GM12878 (cell line): ENCODE measurements at regions not wholly inside any gene's neighbourhood (a gene's known extent, or its start where the extent isn't known, plus 50 kb on each side); places are given as distances from the start of the nearest gene placed in this dataset.

Source experiments
- ATAC-seq: fragments of 200-7000 bp; cut with Tn5 transposase; 3 replicates; pipeline ENCODE4 v1.9.1; 2020; ENCODE audit warnings: mild to moderate bottlenecking, moderate library complexity
- BruUV-seq: library from RNA; stranded (reverse); fragments of 400-500 nt; replicated peaks from 2 replicates; lab custom pipeline; 2021; lab: Mats Ljungman, UMichigan
- CTCF ChIA-PET: fragments of 300-600 bp; sonication (Branson Sonifier 250); formaldehyde crosslinking; extraction: SDS; loops from one replicate; lab custom pipeline; 2021; ENCODE audit warnings: inconsistent platforms; lab: Yijun Ruan, JAX
- POLR2A ChIA-PET: fragments of 350-600 bp; formaldehyde crosslinking; extraction: SDS; loops from one replicate; lab custom pipeline; 2021; ENCODE audit warnings: inconsistent platforms; lab: Charles Lee
- RAD21 ChIA-PET: fragments of 300-600 bp; sonication (Branson Sonifier 250); formaldehyde crosslinking; loops from one replicate; lab custom pipeline; 2023; ENCODE audit warnings: antibody characterized with exemption; ENCODE audit not compliant: unreplicated experiment; lab: Charles Lee
- SMC1A ChIA-PET: fragments of 300-600 bp; sonication (Branson Sonifier 250); formaldehyde crosslinking; loops from one replicate; lab custom pipeline; 2023; ENCODE audit not compliant: unreplicated experiment, uncharacterized antibody; lab: Charles Lee
- DNase-seq: peaks from one replicate; pipeline ENCODE4 v3.0.0-alpha.2; 2011; ENCODE audit warnings: low read depth, low spot score
- FAIRE-seq: peaks from 3 replicates; lab custom pipeline; 2011; peaks lifted over from hg19 to GRCh38; lab: Jason Lieb, UNC
- H2AFZ ChIP-seq: 2 replicates; pipeline ENCODE4 v1.6.0; 2011; ENCODE audit warnings: low read depth, low read length, control low read depth; ENCODE audit not compliant: control insufficient read depth
- H3K27ac ChIP-seq: 2 replicates; pipeline ENCODE4 v1.5.1; 2011; ENCODE audit warnings: control low read depth; ENCODE audit not compliant: control insufficient read depth, insufficient read depth
- H3K27me3 ChIP-seq, 2 experiments: replicated peaks in 1 of 2; 2 replicates each; pipeline versions ENCODE4 v1.6.0 to v1.6.1; 2011; ENCODE audit warnings: low read length in 1 of 2; ENCODE audit not compliant: control insufficient read depth in 2 of 2, insufficient read depth in 2 of 2
- H3K36me3 ChIP-seq, 2 experiments: 2 replicates each; pipeline ENCODE4 v1.5.1; 2011; ENCODE audit warnings: low read length in 1 of 2; ENCODE audit not compliant: control insufficient read depth in 2 of 2, insufficient read depth in 2 of 2
- H3K4me1 ChIP-seq: 2 replicates; pipeline ENCODE4 v1.6.1; 2011; ENCODE audit warnings: mild to moderate bottlenecking, low read length, moderate library complexity, mixed read lengths; ENCODE audit not compliant: control insufficient read depth, insufficient read depth
- H3K4me2 ChIP-seq: 2 replicates; pipeline ENCODE4 v1.6.0; 2011; ENCODE audit warnings: control low read depth; ENCODE audit not compliant: control insufficient read depth, insufficient read depth
- H3K4me3 ChIP-seq: fragments of 200-600 bp; sonication (generic); 2 replicates; pipeline ENCODE4 v1.5.1; 2016
- H3K79me2 ChIP-seq: 2 replicates; pipeline ENCODE4 v1.6.0; 2011; ENCODE audit warnings: low read length; ENCODE audit not compliant: control insufficient read depth, insufficient read depth
- H3K9ac ChIP-seq: 2 replicates; pipeline ENCODE4 v1.8.0; 2011; ENCODE audit warnings: low read length, control low read depth, mixed read lengths; ENCODE audit not compliant: control insufficient read depth, insufficient read depth
- H3K9me3 ChIP-seq: replicated peaks from 3 replicates; pipeline ENCODE4 v1.5.1; 2011; ENCODE audit warnings: mild to moderate bottlenecking, low read length; ENCODE audit not compliant: control insufficient read depth, insufficient read depth
- H4K20me1 ChIP-seq: 2 replicates; pipeline ENCODE4 v1.6.0; 2011; ENCODE audit not compliant: control insufficient read depth, insufficient read depth
- BACH1 ChIP-seq: fragments of 450-650 bp; IDR thresholded peaks from 2 replicates; pipeline ENCODE4 v1.6.1; 2017; ENCODE audit warnings: mild to moderate bottlenecking, borderline replicate concordance
- BHLHE40 ChIP-seq, 2 experiments: fragments of 450-650 bp in 1 of 2; IDR thresholded peaks; 2 replicates each; pipeline ENCODE4 v1.6.1; 2011 to 2017; ENCODE audit warnings: low read depth in 2 of 2, borderline replicate concordance in 1 of 2, improper control_type of control experiment in 1 of 2, low read length in 1 of 2, mild to moderate bottlenecking in 1 of 2
- CBX3 ChIP-seq: fragments of 200-600 bp; sonication (generic); IDR thresholded peaks from 2 replicates; pipeline ENCODE4 v1.6.1; 2016; ENCODE audit warnings: low read depth, borderline replicate concordance
- CBX5 ChIP-seq: sonication (generic); IDR thresholded peaks from 2 replicates; pipeline ENCODE4 v1.6.1; 2016; ENCODE audit warnings: low read depth, moderate library complexity, mild to moderate bottlenecking, inconsistent platforms
- IRF4 ChIP-seq: IDR thresholded peaks from 2 replicates; pipeline ENCODE4 v1.6.1; 2011; ENCODE audit warnings: low read depth, low read length
- NFIC ChIP-seq: IDR thresholded peaks from 2 replicates; pipeline ENCODE4 v1.6.1; 2012; ENCODE audit warnings: low read depth, mild to moderate bottlenecking, inconsistent platforms, low read length, moderate library complexity
- POLR2AphosphoS5 ChIP-seq: IDR thresholded peaks from 2 replicates; pipeline ENCODE4 v1.6.1; 2011; ENCODE audit warnings: mild to moderate bottlenecking, low read length, inconsistent platforms
- PRDM15 ChIP-seq: fragments of 450-650 bp; formaldehyde crosslinking; IDR thresholded peaks from 2 replicates; pipeline ENCODE4 v1.4.0; 2020; ENCODE audit warnings: mild to moderate bottlenecking, moderate library complexity
- SIX5 ChIP-seq: IDR thresholded peaks from 2 replicates; pipeline ENCODE4 v1.6.1; 2011; ENCODE audit warnings: mild to moderate bottlenecking, low read depth, low read length, moderate library complexity; ENCODE audit not compliant: severe bottlenecking
- SMARCA5 ChIP-seq: fragments of 450-650 bp; IDR thresholded peaks from 2 replicates; pipeline ENCODE4 v1.6.1; 2017; ENCODE audit warnings: mild to moderate bottlenecking
- TARDBP ChIP-seq: IDR thresholded peaks from 2 replicates; pipeline ENCODE4 v1.6.1; 2016; ENCODE audit warnings: borderline replicate concordance
- TCF7 ChIP-seq: IDR thresholded peaks from 2 replicates; pipeline ENCODE4 v1.6.1; 2014; ENCODE audit warnings: antibody characterized with exemption, borderline replicate concordance
- ZBTB40 ChIP-seq: fragments of 450-650 bp; IDR thresholded peaks from 2 replicates; pipeline ENCODE4 v1.6.1; 2016; ENCODE audit warnings: mild to moderate bottlenecking, moderate library complexity, borderline replicate concordance
- WGBS: methylation state at CpG from one replicate; pipeline ENCODE4 v1.1.6; 2016; ENCODE audit warnings: low lambda C conversion rate; ENCODE audit not compliant: insufficient replicate concordance, insufficient coverage; ENCODE audit errors: missing lambda C conversion rate; 5-methylcytosine and 5-hydroxymethylcytosine counted together
- in situ Hi-C: fragments of 300-500 bp; cut with MboI; formaldehyde crosslinking; loops from 9 replicates; pipeline ENCODE4 v1.14.3; 2018; ENCODE audit warnings: mixed read lengths
- intact Hi-C: fragments of 100-400 bp; cut with micrococcal nuclease; formaldehyde crosslinking; loops from one replicate; pipeline ENCODE4 v1.14.2; 2022; ENCODE audit not compliant: unreplicated experiment

- no peak overlapping the region for H3K4me3 ChIP-seq
- no peak for ATAC-seq
- ChIA-PET RAD21 (no interaction called here), CTCF (no interaction called here), SMC1A (no interaction called here), POLR2A (no interaction called here)
- no peaks in the 10 kb centered on the region for H3K79me2 ChIP-seq
- no peak for TF ChIP-seq ZBTB40
- TF ChIP-seq SIX5: no peak
- TF ChIP-seq CBX3: no peak
- no peak for TF ChIP-seq SMARCA5
- TF ChIP-seq IRF4: no peak
- TF ChIP-seq BACH1: no peak
- TF ChIP-seq POLR2AphosphoS5: no peak
- no peak for TF ChIP-seq CBX5
- TF ChIP-seq BHLHE40 (IDR thresholded peaks at IDR 0.05; ENCODE audit: borderline replicate concordance in 1 of 2, low read depth in 2 of 2, low read length in 1 of 2): no peak
- TF ChIP-seq NFIC: no peak
- no peak for TF ChIP-seq PRDM15
- no peak for TF ChIP-seq TCF7
- TF ChIP-seq TARDBP: no peak
- in situ Hi-C loops: no loop called here
- no peak for DNase-seq
- H3K9ac ChIP-seq: no peak overlapping the region
- H4K20me1 ChIP-seq: no peaks in the 10 kb centered on the region
- BruUV-seq: no TSS peak
- intact Hi-C loops: no loop called here
- WGBS: 8% methylated on average over 1 of the region's 1 CpG
- no peaks in the 10 kb centered on the region for H3K4me1 ChIP-seq
- H2AFZ ChIP-seq: no peak overlapping the region
- H3K27ac ChIP-seq: no peak overlapping the region
- no peak overlapping the region for H3K4me2 ChIP-seq
- no peaks in the 10 kb centered on the region for H3K27me3 ChIP-seq
- H3K9me3 ChIP-seq: no peaks in the 10 kb centered on the region
- no peak for FAIRE-seq
- H3K36me3 ChIP-seq: no peaks in the 10 kb centered on the region
Observed at GRCh38 chr18:47317824-47318508, 66.5 kb upstream of the SKOR2 start.
